PC-3 (cell line): ENCODE measurements at regions not wholly inside any gene's neighbourhood (a gene's known extent, or its start where the extent isn't known, plus 50 kb on each side); places are given as distances from the start of the nearest gene placed in this dataset.

Experiments
- ATAC-seq: fragments of 200-7000 bp; cut with Tn5 transposase; 2 replicates; pipeline ENCODE4 v1.9.1; 2020; ENCODE audit warnings: mild to moderate bottlenecking, moderate library complexity
- BruUV-seq: library from RNA; stranded (reverse); fragments of 400-500 nt; replicated peaks from 2 replicates; lab custom pipeline; 2021; lab: Mats Ljungman, UMichigan
- CTCF ChIA-PET: fragments of 300-600 bp; sonication (Branson Sonifier 250); formaldehyde crosslinking; loops from one replicate; lab custom pipeline; 2022; ENCODE audit warnings: antibody characterized with exemption; lab: Charles Lee
- POLR2A ChIA-PET: fragments of 300-600 bp; sonication (Branson Sonifier 250); formaldehyde crosslinking; loops from one replicate; lab custom pipeline; 2022; ENCODE audit warnings: antibody characterized with exemption; ENCODE audit not compliant: unreplicated experiment; lab: Charles Lee
- DNase-seq: peaks from one replicate; pipeline ENCODE4 v3.0.0-alpha.2; 2015
- H2AFZ ChIP-seq: fragments of 300-600 bp; sonication (generic); 2 replicates; pipeline ENCODE4 v1.6.0; 2016; ENCODE audit warnings: antibody characterized with exemption, low read length
- H3F3A ChIP-seq: fragments of 300-600 bp; sonication (generic); one replicate; pipeline ENCODE4 v1.6.0; 2017; ENCODE audit warnings: antibody characterized with exemption, low read length, control low read depth, mild to moderate bottlenecking; ENCODE audit not compliant: unreplicated experiment
- H3K27ac ChIP-seq: fragments of 300-600 bp; sonication (generic); 2 replicates; pipeline ENCODE4 v1.5.1; 2016; ENCODE audit warnings: mild to moderate bottlenecking, low read length
- H3K27me3 ChIP-seq: fragments of 300-600 bp; sonication (generic); 2 replicates; pipeline ENCODE4 v1.6.1; 2016; ENCODE audit warnings: low read length, mixed read lengths
- H3K36me3 ChIP-seq: fragments of 300-600 bp; sonication (generic); 2 replicates; pipeline ENCODE4 v1.6.1; 2016; ENCODE audit warnings: low read depth, mixed run types, low read length, mixed read lengths
- H3K4me1 ChIP-seq: fragments of 300-600 bp; sonication (generic); 2 replicates; pipeline ENCODE4 v1.5.1; 2016; ENCODE audit warnings: low read length; ENCODE audit not compliant: insufficient read depth
- H3K4me2 ChIP-seq: fragments of 300-600 bp; sonication (generic); 2 replicates; pipeline ENCODE4 v1.6.0; 2016; ENCODE audit warnings: low read length
- H3K4me3 ChIP-seq: fragments of 300-600 bp; sonication (generic); 2 replicates; pipeline ENCODE4 v1.5.1; 2016; ENCODE audit warnings: mild to moderate bottlenecking, low read length, mixed read lengths
- H3K79me2 ChIP-seq: fragments of 300-600 bp; sonication (generic); 2 replicates; pipeline ENCODE4 v1.6.1; 2017; ENCODE audit warnings: low read length, mixed read lengths
- H3K9ac ChIP-seq: fragments of 300-600 bp; sonication (generic); 2 replicates; pipeline ENCODE4 v1.6.0; 2016; ENCODE audit warnings: mild to moderate bottlenecking, low read length
- H3K9me2 ChIP-seq: fragments of 300-600 bp; sonication (generic); replicated peaks from 2 replicates; pipeline ENCODE4 v1.6.1; 2016; ENCODE audit warnings: mixed run types, low read length, mixed read lengths
- H3K9me3 ChIP-seq: fragments of 300-600 bp; sonication (generic); 2 replicates; pipeline ENCODE4 v1.6.1; 2016; ENCODE audit warnings: low read length, mixed read lengths
- H4K20me1 ChIP-seq: fragments of 300-600 bp; sonication (generic); 2 replicates; pipeline ENCODE4 v1.6.1; 2016; ENCODE audit warnings: low read length, mixed read lengths
- CTCF ChIP-seq: fragments of 300-600 bp; sonication (generic); conservative IDR thresholded peaks from 2 replicates; pipeline ENCODE4 v1.5.1; 2017; ENCODE audit warnings: antibody characterized with exemption, low read depth, mild to moderate bottlenecking, low read length
- EZH2 ChIP-seq: fragments of 300-600 bp; sonication (generic); IDR thresholded peaks from one replicate; pipeline ENCODE4 v1.6.1; 2017; ENCODE audit warnings: antibody characterized with exemption, mild to moderate bottlenecking, low read length; ENCODE audit not compliant: unreplicated experiment
- EZH2phosphoT487 ChIP-seq: fragments of 300-600 bp; sonication (generic); IDR thresholded peaks from 2 replicates; pipeline ENCODE4 v1.6.1; 2018; ENCODE audit warnings: mild to moderate bottlenecking, antibody characterized with exemption, low read length, borderline replicate concordance
- intact Hi-C: fragments of 100-400 bp; cut with micrococcal nuclease; formaldehyde crosslinking; loops from 2 replicates; pipeline ENCODE4 v1.9.0; 2023

DNA sequence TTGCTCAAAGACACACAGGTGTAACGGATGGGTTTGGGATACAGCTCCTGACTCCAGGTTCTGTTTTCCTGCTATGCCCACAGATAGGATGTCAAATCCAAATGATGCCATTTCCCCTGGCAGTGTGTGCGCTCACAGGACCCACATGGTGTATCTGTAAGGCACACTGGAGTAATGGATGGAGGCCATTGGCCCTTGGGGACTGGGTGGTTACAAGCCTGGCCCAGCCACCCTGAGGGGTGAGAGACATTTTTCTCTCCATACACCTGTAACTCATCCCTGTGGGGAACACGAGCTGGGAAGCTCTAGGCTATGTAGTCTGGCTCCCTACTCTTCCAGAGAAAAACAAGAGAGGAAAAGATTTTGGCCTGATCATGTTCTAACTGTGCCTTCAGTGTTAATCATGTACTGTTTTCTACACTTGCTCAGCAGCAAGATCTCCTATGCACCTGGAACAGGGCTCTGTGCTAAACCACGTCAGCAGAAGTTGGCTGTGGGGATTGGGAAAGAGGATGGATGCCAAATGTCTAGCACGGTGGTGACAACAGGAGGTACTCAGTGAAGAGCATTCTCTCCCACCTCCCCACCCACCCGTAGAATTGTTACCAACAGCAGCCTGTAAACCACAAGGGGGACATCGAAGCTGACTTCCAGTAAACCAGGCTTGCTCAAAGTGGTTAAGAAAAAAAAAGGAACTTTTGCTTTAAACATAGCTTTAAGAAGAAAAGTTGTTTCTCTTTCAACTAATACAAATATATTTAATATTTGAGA is 237.0 kb downstream of the LACC1 start:
- peak overlapping the region; percentile 48; the same call in 1 of the 2 replicates for H2AFZ ChIP-seq
- H4K20me1 ChIP-seq = no peaks in the 10 kb centered on the region
- no peaks in the 10 kb centered on the region for H3K9me2 ChIP-seq
- DNase-seq = no peak
- H3K79me2 ChIP-seq = no peaks in the 10 kb centered on the region
- no peak overlapping the region for H3K9ac ChIP-seq
- no peaks in the 10 kb centered on the region for H3K36me3 ChIP-seq
- no peaks in the 10 kb centered on the region for H3K9me3 ChIP-seq
- no peak overlapping the region for H3K4me2 ChIP-seq
- H3K4me3 ChIP-seq = no peak overlapping the region
- H3K27me3 ChIP-seq = no peaks in the 10 kb centered on the region
- no peak for TF ChIP-seq EZH2phosphoT487
- no peak for ATAC-seq
- ChIA-PET CTCF (interaction anchor here (0.5 to 0.7 kb wide), 2 partner anchors 26 to 328 kb away, joined by 3 to 7 read pairs; no protein-coding TSS in a partner anchor), POLR2A (no interaction called here)
- BruUV-seq = no TSS peak
- H3K4me1 ChIP-seq = no peaks in the 10 kb centered on the region
- H3F3A ChIP-seq = no peaks in the 10 kb centered on the region
- intact Hi-C loops = no loop called here
- H3K27ac ChIP-seq = no peak overlapping the region

DNA sequence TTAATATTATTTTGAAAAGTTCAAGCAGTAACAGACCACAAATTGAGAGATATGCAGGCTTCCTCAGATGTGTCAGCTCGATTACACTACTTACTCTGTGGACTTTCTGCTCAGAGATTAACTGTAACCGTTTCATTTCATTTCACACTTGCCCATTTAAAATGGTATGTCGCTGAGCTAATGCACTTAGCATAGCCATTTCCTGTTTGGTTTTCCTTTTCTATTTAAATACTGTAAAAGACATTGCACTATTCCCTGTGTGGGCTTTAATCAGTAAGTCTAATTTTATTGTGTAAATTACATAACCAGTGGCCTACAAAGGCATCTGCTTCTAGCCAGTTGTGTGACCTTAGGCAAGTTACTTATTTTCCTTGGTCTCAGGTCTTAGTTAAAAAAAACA is 237.6 kb downstream of the LACC1 start:
- peak overlapping the region; percentile 48 for H2AFZ ChIP-seq
- no peaks in the 10 kb centered on the region for H3K27me3 ChIP-seq
- H3K79me2 ChIP-seq = no peaks in the 10 kb centered on the region
- POLR2A ChIA-PET = interaction anchor here (0.6 kb wide), 1 partner anchor 235 kb away, joined by 4 read pairs; no protein-coding TSS in a partner anchor
- no peak overlapping the region for H3K27ac ChIP-seq
- no peak; the same call in 1 of the 2 replicates for ATAC-seq
- no peak for DNase-seq
- H3K9me2 ChIP-seq = no peaks in the 10 kb centered on the region
- H3K9me3 ChIP-seq = no peaks in the 10 kb centered on the region
- H3K9ac ChIP-seq = no peak overlapping the region
- no TSS peak for BruUV-seq
- no peaks in the 10 kb centered on the region for H3K4me1 ChIP-seq
- no peak overlapping the region for H3K4me2 ChIP-seq
- no peak for TF ChIP-seq EZH2
- TF ChIP-seq CTCF = no peak
- no peak for TF ChIP-seq EZH2phosphoT487
- H3F3A ChIP-seq = no peaks in the 10 kb centered on the region
- intact Hi-C loops = no loop called here
- no peaks in the 10 kb centered on the region for H3K36me3 ChIP-seq
- CTCF ChIA-PET = interaction anchor here (0.7 kb wide), 1 partner anchor 27 kb away, joined by 7 read pairs; no protein-coding TSS in a partner anchor
- H4K20me1 ChIP-seq = no peaks in the 10 kb centered on the region
- no peak overlapping the region for H3K4me3 ChIP-seq

DNA sequence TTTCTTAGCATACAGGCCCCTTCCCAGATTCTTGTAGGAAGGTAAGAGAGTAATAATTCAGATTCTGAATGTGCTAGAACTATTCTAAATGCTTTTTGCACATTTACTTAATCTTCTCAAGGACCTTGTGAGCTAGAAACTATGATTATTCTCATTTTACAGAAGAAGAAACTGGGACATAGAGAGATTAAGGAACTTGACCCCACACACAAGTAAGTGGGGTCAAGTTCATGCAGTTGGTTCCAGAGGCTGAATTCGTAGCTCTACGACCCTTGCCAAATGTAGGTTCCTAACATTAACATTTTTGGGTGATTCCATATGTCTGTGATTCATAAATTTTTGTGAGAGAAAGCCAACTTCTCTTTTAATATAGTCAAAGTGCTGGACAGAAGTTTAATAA is 238.1 kb downstream of the LACC1 start:
- Histone ChIP-seq H3K27me3 (no peaks in the 10 kb centered on the region), H3K4me2 (no peak overlapping the region), H3K4me1 (no peaks in the 10 kb centered on the region), H3K36me3 (no peaks in the 10 kb centered on the region), H4K20me1 (no peaks in the 10 kb centered on the region), H3K4me3 (no peak overlapping the region), H3K27ac (no peak overlapping the region), H3K9me2 (no peaks in the 10 kb centered on the region), H3K79me2 (no peaks in the 10 kb centered on the region), H2AFZ (no peak overlapping the region; the same call in 1 of the 2 replicates), H3K9ac (no peak overlapping the region), H3F3A (no peaks in the 10 kb centered on the region), H3K9me3 (no peaks in the 10 kb centered on the region)
- CTCF ChIA-PET = no interaction called here
- POLR2A ChIA-PET = interaction anchor here (0.6 kb wide), 1 partner anchor 235 kb away, joined by 4 read pairs; no protein-coding TSS in a partner anchor
- no peak for ATAC-seq
- TF ChIP-seq EZH2phosphoT487 = no peak
- no peak for TF ChIP-seq CTCF
- no peak for TF ChIP-seq EZH2
- intact Hi-C loops = no loop called here
- no TSS peak for BruUV-seq
- DNase-seq = no peak
